Stimulated activated memory B cell treated with anti-CD40 and anti-IgM and Interleukin-4, amounts not matched to agents 10 μg/mL and 1 μg/mL and 100 μg/mL, for 72 hours (primary cell): ENCODE measurements at regions not wholly inside any gene's neighbourhood (a gene's known extent, or its start where the extent isn't known, plus 50 kb on each side); places are given as distances from the start of the nearest gene placed in this dataset.
"Not testable (repeated sequence)": the region's sequence is repeated elsewhere in the genome, so short reads cannot be mapped to it uniquely, and the experiment has no call there.

ENCODE experiments used
- ATAC-seq: fragments of 150-1000 bp; cut with Tn5 transposase; 2 replicates; pipeline ENCODE4 v1.10.0; 2021
- H3K27ac Mint-ChIP-seq: one replicate; pipeline ENCODE4 v1.8.0; 2022; ENCODE audit warnings: mild to moderate bottlenecking, mixed read lengths
- H3K27me3 Mint-ChIP-seq: one replicate; pipeline ENCODE4 v1.8.0; 2022; ENCODE audit warnings: mixed read lengths
- H3K36me3 Mint-ChIP-seq: one replicate; pipeline ENCODE4 v1.8.0; 2022; ENCODE audit warnings: mixed read lengths
- H3K4me1 Mint-ChIP-seq: one replicate; pipeline ENCODE4 v1.8.0; 2022; ENCODE audit warnings: mixed read lengths
- H3K4me3 Mint-ChIP-seq: one replicate; pipeline ENCODE4 v1.8.0; 2022; ENCODE audit warnings: mild to moderate bottlenecking, moderate library complexity, mixed read lengths
- H3K9me3 Mint-ChIP-seq: one replicate; pipeline ENCODE4 v1.8.0; 2022; ENCODE audit warnings: mixed read lengths

DNA sequence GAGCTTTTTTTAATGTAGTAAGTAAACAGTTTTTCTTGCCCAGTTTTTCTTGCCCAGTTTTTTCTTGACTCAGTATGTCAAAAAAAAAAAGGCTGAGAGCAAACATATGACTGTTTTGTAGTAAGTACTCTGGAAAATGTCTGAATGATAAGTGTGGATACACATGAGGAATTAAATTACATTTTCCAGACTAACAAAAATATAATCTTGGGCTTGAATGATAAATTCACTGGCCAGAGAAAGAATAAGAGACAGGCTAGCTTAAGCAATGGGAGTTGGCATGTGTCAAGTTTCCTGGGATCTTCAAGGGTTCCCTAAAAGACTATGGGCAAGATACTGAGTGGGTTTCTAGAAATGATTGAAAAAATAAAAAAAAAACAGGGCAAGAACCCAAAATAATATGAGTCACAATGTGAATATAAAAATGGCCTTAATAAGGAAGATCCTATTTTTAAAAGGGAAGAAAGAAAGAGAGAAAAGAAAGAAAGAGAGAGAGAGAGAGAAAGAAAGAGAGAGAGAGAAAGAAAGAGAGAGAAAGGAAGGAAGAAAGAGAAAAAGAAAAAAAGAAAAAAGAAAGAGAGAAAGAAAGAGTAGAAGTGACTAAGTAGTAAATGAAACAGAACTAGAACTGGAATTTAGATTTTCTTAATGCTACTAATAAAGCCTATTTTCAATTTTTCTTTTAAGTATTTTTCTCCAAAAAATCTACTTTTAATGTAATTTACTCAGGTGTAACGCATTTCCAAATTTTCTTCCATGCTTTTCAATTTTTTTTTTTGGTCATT is 60.2 kb downstream of the TFPI2 start:
- ATAC-seq, result no peak
- Mint-ChIP-seq H3K27ac (no peak overlapping the region), H3K9me3 (no peaks in the 10 kb centered on the region), H3K4me1 (no peaks in the 10 kb centered on the region), H3K27me3 (peaks cover 20% of the 10 kb centered on the region), H3K36me3 (no peaks in the 10 kb centered on the region), H3K4me3 (no peak overlapping the region)

GRCh38 chr7:93828260-93828659 is 62.3 kb downstream of the TFPI2 start:
- H3K36me3 Mint-ChIP-seq, result no peaks in the 10 kb centered on the region
- H3K4me3 Mint-ChIP-seq, result no peak overlapping the region
- peaks cover 20% of the 10 kb centered on the region for H3K27me3 Mint-ChIP-seq
- no peaks in the 10 kb centered on the region for H3K4me1 Mint-ChIP-seq
- ATAC-seq, result no peak
- H3K27ac Mint-ChIP-seq, result no peak overlapping the region
- H3K9me3 Mint-ChIP-seq, result no peaks in the 10 kb centered on the region

DNA sequence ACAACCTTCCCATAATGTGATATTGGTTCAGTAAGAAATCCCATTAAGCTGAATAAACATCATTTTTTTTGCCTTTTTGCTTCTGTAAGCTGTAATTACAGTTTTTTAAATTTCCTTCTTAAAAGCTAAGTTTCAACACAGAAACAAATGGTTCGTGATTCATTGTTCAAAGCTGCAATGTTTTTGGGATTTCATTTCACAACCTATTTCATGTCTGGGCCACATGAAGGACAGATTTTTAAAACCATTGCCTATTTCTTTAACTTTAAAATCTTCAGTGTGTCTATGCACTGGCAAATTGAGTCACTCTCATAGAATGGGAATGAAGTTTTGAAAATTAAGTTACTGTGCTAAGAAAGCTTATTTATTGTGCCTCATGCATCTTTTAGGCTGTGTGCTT is 66.9 kb downstream of the TFPI2 start:
- H3K9me3 Mint-ChIP-seq, result no peaks in the 10 kb centered on the region
- H3K36me3 Mint-ChIP-seq, result no peaks in the 10 kb centered on the region
- no peak overlapping the region for H3K4me3 Mint-ChIP-seq
- H3K27me3 Mint-ChIP-seq, result peaks cover 11% of the 10 kb centered on the region
- no peak overlapping the region for H3K27ac Mint-ChIP-seq
- ATAC-seq, result no peak
- H3K4me1 Mint-ChIP-seq, result no peaks in the 10 kb centered on the region

DNA sequence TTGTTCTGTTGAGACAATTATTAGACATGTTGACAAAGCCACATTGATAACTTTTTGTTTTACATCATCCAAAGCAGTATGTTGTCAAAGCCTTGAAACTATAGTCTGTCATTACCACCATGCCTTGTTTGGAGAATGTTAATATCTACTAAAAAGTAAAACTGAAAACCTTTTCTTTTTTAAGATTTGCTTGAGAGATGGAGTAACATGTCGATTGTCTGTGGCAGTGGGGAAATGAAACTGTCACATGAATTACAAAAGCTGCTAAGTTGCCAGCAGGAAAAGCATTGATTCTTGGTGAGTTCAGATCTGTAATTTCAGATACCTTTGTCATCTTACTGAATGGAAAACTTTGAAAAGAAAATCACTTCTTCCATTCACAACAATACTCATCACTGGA is 69.1 kb downstream of the TFPI2 start:
- Mint-ChIP-seq H3K9me3 (no peaks in the 10 kb centered on the region), H3K4me3 (no peak overlapping the region), H3K4me1 (no peaks in the 10 kb centered on the region), H3K36me3 (no peaks in the 10 kb centered on the region), H3K27ac (no peak overlapping the region), H3K27me3 (peaks cover 10% of the 10 kb centered on the region)
- no peak for ATAC-seq

DNA sequence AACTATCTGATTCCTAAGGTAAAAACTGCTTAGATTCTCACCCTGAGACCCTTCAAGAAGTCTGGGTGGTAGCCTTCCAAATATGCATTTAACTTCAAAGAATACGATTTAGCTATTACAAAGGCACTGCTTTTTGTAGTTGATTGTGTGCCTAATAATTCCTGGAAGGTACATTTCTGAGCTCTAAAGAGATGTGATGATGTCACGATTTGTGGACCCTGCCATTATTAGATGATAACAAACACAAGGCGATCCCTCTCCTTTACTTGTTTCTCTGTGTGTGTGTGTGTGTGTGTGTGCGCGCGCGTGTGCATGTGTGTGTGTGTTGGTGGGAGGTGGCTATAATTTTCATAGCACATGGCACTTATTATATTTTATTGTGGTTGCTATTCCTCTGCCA is 70.9 kb downstream of the TFPI2 start:
- no peak for ATAC-seq
- Mint-ChIP-seq H3K27ac (no peak overlapping the region), H3K4me1 (no peaks in the 10 kb centered on the region), H3K4me3 (no peak overlapping the region), H3K9me3 (no peaks in the 10 kb centered on the region), H3K27me3 (peaks cover 9% of the 10 kb centered on the region), H3K36me3 (no peaks in the 10 kb centered on the region)

DNA sequence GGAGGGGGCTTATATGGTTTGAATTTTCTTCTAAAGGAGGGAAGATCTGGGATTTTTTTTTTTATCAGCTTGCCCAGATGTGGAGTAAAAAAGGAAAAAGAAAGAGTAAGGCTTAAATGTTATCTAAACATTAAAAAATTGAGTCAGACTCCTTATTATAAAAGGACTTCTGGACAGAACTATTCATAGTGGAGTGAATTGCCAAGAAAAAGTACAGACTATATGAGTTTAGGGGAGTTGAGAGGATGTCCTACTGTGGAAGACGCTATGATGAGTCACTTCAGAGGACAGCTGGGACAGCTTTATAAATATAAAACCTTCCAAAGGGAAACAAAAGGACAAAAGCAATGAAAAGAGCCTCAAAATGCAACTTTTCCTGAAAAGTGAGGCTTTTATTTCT is 73.0 kb downstream of the TFPI2 start:
- Mint-ChIP-seq H3K27me3 (peaks cover 9% of the 10 kb centered on the region), H3K36me3 (no peaks in the 10 kb centered on the region), H3K4me1 (no peaks in the 10 kb centered on the region), H3K4me3 (no peak overlapping the region), H3K9me3 (no peaks in the 10 kb centered on the region), H3K27ac (no peak overlapping the region)
- ATAC-seq, result no peak

GRCh38 chr7:93817004-93817403 is 73.5 kb downstream of the TFPI2 start:
- Mint-ChIP-seq H3K36me3 (no peaks in the 10 kb centered on the region), H3K27me3 (peaks cover 9% of the 10 kb centered on the region), H3K27ac (no peak overlapping the region), H3K9me3 (no peaks in the 10 kb centered on the region), H3K4me3 (no peak overlapping the region), H3K4me1 (no peaks in the 10 kb centered on the region)
- no peak for ATAC-seq

DNA sequence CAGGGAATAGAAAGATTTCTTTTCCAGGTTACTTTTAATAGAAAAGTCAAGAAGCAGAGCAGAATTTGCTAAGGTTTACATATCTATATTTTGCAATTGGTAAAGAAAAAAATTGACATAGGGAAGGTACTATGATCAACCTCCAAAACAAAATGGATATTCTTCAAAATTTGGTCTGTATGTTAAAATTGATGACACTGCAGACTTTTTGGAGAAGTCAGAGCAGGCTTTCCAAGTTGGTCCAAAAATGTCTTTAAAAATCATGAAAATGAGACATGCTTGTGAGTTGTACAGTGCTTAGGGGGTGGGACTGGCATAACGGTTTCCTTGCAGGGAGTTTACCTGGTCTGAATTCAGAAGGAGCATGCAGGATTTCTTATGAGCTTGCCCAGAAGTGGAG is 77.0 kb downstream of the TFPI2 start:
- H3K9me3 Mint-ChIP-seq, result no peaks in the 10 kb centered on the region
- ATAC-seq, result no peak
- H3K36me3 Mint-ChIP-seq, result no peaks in the 10 kb centered on the region
- H3K4me1 Mint-ChIP-seq, result no peaks in the 10 kb centered on the region
- H3K27ac Mint-ChIP-seq, result no peak overlapping the region
- peaks cover 9% of the 10 kb centered on the region for H3K27me3 Mint-ChIP-seq
- no peak overlapping the region for H3K4me3 Mint-ChIP-seq

GRCh38 chr7:93812061-93812460 is 78.5 kb downstream of the TFPI2 start:
- Mint-ChIP-seq H3K9me3 (no peaks in the 10 kb centered on the region), H3K4me3 (no peak overlapping the region), H3K36me3 (no peaks in the 10 kb centered on the region), H3K4me1 (no peaks in the 10 kb centered on the region), H3K27me3 (peaks cover 2% of the 10 kb centered on the region), H3K27ac (no peak overlapping the region)
- no peak for ATAC-seq

DNA sequence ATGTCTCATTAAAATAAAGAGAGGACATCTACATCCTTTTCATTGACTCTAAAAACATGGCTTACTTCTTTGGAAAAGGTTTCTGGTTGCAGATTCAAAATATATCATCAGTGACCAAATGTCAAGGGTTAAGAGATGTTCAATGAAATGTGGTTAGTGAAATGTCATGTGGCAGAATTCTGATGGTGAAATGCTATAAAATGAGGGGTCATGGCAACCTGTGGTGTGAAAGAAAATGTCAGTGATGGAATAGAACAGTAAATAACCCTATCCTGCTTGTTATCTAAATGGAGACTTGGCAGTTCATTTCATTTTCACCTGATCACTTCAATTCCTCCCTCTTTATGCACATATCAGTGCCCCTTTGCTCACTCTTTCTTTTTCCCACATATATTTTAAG is 79.4 kb downstream of the TFPI2 start:
- H3K27ac Mint-ChIP-seq, result no peak overlapping the region
- ATAC-seq, result no peak
- H3K27me3 Mint-ChIP-seq, result no peaks in the 10 kb centered on the region
- no peaks in the 10 kb centered on the region for H3K9me3 Mint-ChIP-seq
- H3K4me1 Mint-ChIP-seq, result no peaks in the 10 kb centered on the region
- H3K4me3 Mint-ChIP-seq, result no peak overlapping the region
- H3K36me3 Mint-ChIP-seq, result no peaks in the 10 kb centered on the region

GRCh38 chr7:93810561-93810960 is 80.0 kb downstream of the TFPI2 start:
- no peak overlapping the region for H3K27ac Mint-ChIP-seq
- no peaks in the 10 kb centered on the region for H3K27me3 Mint-ChIP-seq
- ATAC-seq, result no peak
- no peak overlapping the region for H3K4me3 Mint-ChIP-seq
- H3K36me3 Mint-ChIP-seq, result no peaks in the 10 kb centered on the region
- H3K9me3 Mint-ChIP-seq, result no peaks in the 10 kb centered on the region
- no peaks in the 10 kb centered on the region for H3K4me1 Mint-ChIP-seq

- no peak for ATAC-seq
- H3K27me3 Mint-ChIP-seq, result peaks cover 10% of the 10 kb centered on the region
- no peak overlapping the region for H3K27ac Mint-ChIP-seq
- peaks cover 3% of the 10 kb centered on the region for H3K9me3 Mint-ChIP-seq
- no peaks in the 10 kb centered on the region for H3K4me1 Mint-ChIP-seq
- no peak overlapping the region for H3K4me3 Mint-ChIP-seq
- H3K36me3 Mint-ChIP-seq, result no peaks in the 10 kb centered on the region
These were observed 85.8 kb downstream of the TFPI2 start for GRCh38 chr7:93804726-93805125.

DNA sequence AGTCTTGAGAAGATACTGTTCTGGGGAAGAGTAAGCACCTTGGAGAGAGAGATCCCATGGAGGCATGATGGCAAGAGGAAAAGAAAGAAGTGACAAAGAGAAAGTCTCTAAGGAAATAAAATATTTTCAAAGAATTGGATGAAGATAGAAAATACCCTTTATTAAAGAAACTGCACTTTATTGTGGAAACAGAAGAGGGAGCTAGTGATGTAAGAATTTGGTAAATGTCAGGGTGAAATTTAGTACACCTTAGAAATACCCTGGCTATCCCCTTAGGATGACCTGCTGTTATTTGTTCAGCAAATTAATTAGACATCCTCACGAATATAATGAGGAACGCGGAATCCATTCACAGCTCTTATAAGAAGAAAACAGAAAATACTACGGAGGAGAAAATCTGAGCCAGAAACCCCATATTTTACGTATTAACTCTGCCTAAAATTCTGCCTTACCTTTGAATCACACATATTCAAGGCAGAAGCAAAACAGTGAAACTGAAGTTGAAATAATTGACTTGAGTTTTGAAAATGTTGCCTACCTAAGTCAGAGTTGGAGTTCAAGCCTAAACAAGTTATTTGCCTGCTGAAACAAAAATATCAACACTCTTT is 90.7 kb downstream of the TFPI2 start:
- no peaks in the 10 kb centered on the region for H3K36me3 Mint-ChIP-seq
- H3K27ac Mint-ChIP-seq, result no peak overlapping the region

GRCh38 chr7:93793084-93793697 is 97.4 kb downstream of the TFPI2 start:
- not testable (repeated sequence) for H3K27me3 Mint-ChIP-seq, H3K4me3 Mint-ChIP-seq, H3K4me1 Mint-ChIP-seq, ATAC-seq, H3K27ac Mint-ChIP-seq, H3K36me3 Mint-ChIP-seq, H3K9me3 Mint-ChIP-seq

More for the DNA sequence above, 90.7 kb downstream of the TFPI2 start:
- no peaks in the 10 kb centered on the region for H3K4me1 Mint-ChIP-seq
- peaks cover 3% of the 10 kb centered on the region for H3K9me3 Mint-ChIP-seq
- peaks cover 10% of the 10 kb centered on the region for H3K27me3 Mint-ChIP-seq
- no peak overlapping the region for H3K4me3 Mint-ChIP-seq
- no peak for ATAC-seq

DNA sequence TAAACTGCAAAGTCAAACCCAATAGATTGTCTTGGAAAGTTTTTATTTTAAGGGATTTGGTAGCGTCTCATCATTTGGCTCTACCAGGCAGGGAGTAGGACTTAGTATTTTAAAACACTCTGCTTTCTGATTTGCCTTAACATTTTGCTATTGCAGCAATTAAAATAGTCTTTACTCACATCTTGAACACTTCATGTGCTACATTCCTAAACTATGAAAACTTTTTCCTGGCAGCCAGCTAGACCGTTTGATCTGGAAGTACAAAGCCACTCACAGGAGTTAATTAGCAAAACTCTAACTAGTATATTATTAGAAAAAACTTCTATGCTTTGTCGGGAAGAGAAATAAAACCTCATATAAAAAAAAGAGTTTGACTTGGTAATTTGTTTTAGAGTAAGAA is 111.4 kb downstream of the TFPI2 start:
- H3K36me3 Mint-ChIP-seq, result no peaks in the 10 kb centered on the region
- H3K4me3 Mint-ChIP-seq, result no peak overlapping the region
- H3K27ac Mint-ChIP-seq, result no peak overlapping the region
- H3K27me3 Mint-ChIP-seq, result no peaks in the 10 kb centered on the region
- H3K4me1 Mint-ChIP-seq, result no peaks in the 10 kb centered on the region
- H3K9me3 Mint-ChIP-seq, result no peaks in the 10 kb centered on the region
- no peak for ATAC-seq

- Mint-ChIP-seq H3K4me3 (no peak overlapping the region), H3K27me3 (no peaks in the 10 kb centered on the region), H3K4me1 (no peaks in the 10 kb centered on the region), H3K27ac (no peak overlapping the region), H3K36me3 (no peaks in the 10 kb centered on the region), H3K9me3 (no peaks in the 10 kb centered on the region)
- ATAC-seq, result no peak
These were observed 112.2 kb downstream of the TFPI2 start for GRCh38 chr7:93778384-93778783.
